ENCODE measurements at regions not wholly inside any gene's neighbourhood (a gene's known extent, or its start where the extent isn't known, plus 50 kb on each side); places are given as distances from the start of the nearest gene placed in this dataset.

GRCh38 chr5:21051945-21052344 is 1063.9 kb upstream of the CDH18 start:
- TF ChIP-seq, protein P1, sequence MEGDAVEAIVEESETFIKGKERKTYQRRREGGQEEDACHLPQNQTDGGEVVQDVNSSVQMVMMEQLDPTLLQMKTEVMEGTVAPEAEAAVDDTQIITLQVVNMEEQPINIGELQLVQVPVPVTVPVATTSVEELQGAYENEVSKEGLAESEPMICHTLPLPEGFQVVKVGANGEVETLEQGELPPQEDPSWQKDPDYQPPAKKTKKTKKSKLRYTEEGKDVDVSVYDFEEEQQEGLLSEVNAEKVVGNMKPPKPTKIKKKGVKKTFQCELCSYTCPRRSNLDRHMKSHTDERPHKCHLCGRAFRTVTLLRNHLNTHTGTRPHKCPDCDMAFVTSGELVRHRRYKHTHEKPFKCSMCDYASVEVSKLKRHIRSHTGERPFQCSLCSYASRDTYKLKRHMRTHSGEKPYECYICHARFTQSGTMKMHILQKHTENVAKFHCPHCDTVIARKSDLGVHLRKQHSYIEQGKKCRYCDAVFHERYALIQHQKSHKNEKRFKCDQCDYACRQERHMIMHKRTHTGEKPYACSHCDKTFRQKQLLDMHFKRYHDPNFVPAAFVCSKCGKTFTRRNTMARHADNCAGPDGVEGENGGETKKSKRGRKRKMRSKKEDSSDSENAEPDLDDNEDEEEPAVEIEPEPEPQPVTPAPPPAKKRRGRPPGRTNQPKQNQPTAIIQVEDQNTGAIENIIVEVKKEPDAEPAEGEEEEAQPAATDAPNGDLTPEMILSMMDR (IDR thresholded peaks at IDR 0.05): no peak
- no peak for TF ChIP-seq POLR2A (IDR thresholded peaks at IDR 0.05)
- no peak for TF ChIP-seq EP300 (IDR thresholded peaks at IDR 0.05; ENCODE audit: low read depth)
- no peak for TF ChIP-seq POLR2AphosphoS5 (IDR thresholded peaks at IDR 0.05)

Measured in transverse colon (tissue), 4 donors.